HG02798 (cell line): ENCODE measurements at regions not wholly inside any gene's neighbourhood (a gene's known extent, or its start where the extent isn't known, plus 50 kb on each side); places are given as distances from the start of the nearest gene placed in this dataset.

Source experiments
- ATAC-seq: cut with Tn5 transposase; IDR thresholded peaks from one replicate; pipeline ENCODE4 v1.9.1; 2021; ENCODE audit warnings: mild to moderate bottlenecking; ENCODE audit not compliant: unreplicated experiment, poor library complexity

GRCh38 chr6:170052991-170053821 is 237.7 kb downstream of the DLL1 start:
- ATAC-seq: no peak

GRCh38 chr6:170051229-170052172 is 239.4 kb downstream of the DLL1 start:
- ATAC-seq: no peak

GRCh38 chr6:170050591-170051041 is 240.3 kb downstream of the DLL1 start:
- ATAC-seq: no peak

- ATAC-seq: no peak
Measured at GRCh38 chr6:170049641-170050561, 241.0 kb downstream of the DLL1 start.

GRCh38 chr6:170048615-170049256 is 242.1 kb downstream of the DLL1 start:
- ATAC-seq: no peak

- ATAC-seq: no peak
Measured at GRCh38 chr6:170047823-170048222, 243.1 kb downstream of the DLL1 start.

- no peak for ATAC-seq
Measured at GRCh38 chr6:170046791-170047626, 243.9 kb downstream of the DLL1 start.

- ATAC-seq: no peak
Measured at GRCh38 chr6:170045981-170046667, 244.8 kb downstream of the DLL1 start.

GRCh38 chr6:170045563-170045960 is 245.3 kb downstream of the DLL1 start:
- no peak for ATAC-seq

- no peak for ATAC-seq
Measured at GRCh38 chr6:170044836-170045562, 245.9 kb downstream of the DLL1 start.

- no peak for ATAC-seq
Measured at GRCh38 chr6:170043881-170044790, 246.7 kb downstream of the DLL1 start.

GRCh38 chr6:170043150-170043819 is 247.6 kb downstream of the DLL1 start:
- no peak for ATAC-seq

- ATAC-seq: no peak
Measured at GRCh38 chr6:170042596-170043118, 248.2 kb downstream of the DLL1 start.

- no peak for ATAC-seq
Measured at GRCh38 chr6:170042123-170042522, 248.8 kb downstream of the DLL1 start.

- ATAC-seq: no peak
Measured at GRCh38 chr6:170041526-170041925, 249.4 kb downstream of the DLL1 start.

- no peak for ATAC-seq
Measured at GRCh38 chr6:170040906-170041305, 250.0 kb downstream of the DLL1 start.
